Esophagus muscularis mucosa (tissue), 4 donors: ENCODE measurements at regions not wholly inside any gene's neighbourhood (a gene's known extent, or its start where the extent isn't known, plus 50 kb on each side); places are given as distances from the start of the nearest gene placed in this dataset.
"Not testable (repeated sequence)": the region's sequence is repeated elsewhere in the genome, so short reads cannot be mapped to it uniquely, and the experiment has no call there.

Experiments used
- DNase-seq: peaks from one replicate; pipeline ENCODE4 v3.0.0-alpha.2; 2017; ENCODE audit errors: extremely low spot score
- H3K27ac ChIP-seq, 4 donors: fragments of 200-600 bp; sonication (generic); replicated peaks in 1 of 4; 1 replicate in 3 of 4; 2 replicates in 1 of 4; pipeline ENCODE4 v1.5.1; 2016 to 2019; ENCODE audit warnings: mild to moderate bottlenecking in 1 of 4
- H3K27me3 ChIP-seq, 4 donors: fragments of 200-600 bp; sonication (generic); one replicate each; pipeline versions ENCODE4 v1.5.1 to v1.6.0; 2016 to 2019
- H3K36me3 ChIP-seq, 4 donors: fragments of 200-600 bp; sonication (generic); one replicate each; pipeline ENCODE4 v1.5.1; 2016 to 2019
- H3K4me1 ChIP-seq, 4 donors: fragments of 200-600 bp; sonication (generic); one replicate each; pipeline ENCODE4 v1.5.1; 2016 to 2019
- H3K4me3 ChIP-seq, 4 donors: fragments of 200-600 bp; sonication (generic); 1 replicate in 2 of 4; 2 replicates in 2 of 4; pipeline ENCODE4 v1.5.1; 2016 to 2019; ENCODE audit warnings: mild to moderate bottlenecking in 4 of 4, moderate library complexity in 1 of 4
- H3K9me3 ChIP-seq, 4 donors: fragments of 200-600 bp; sonication (generic); 1 replicate in 3 of 4; 2 replicates in 1 of 4; pipeline ENCODE4 v1.5.1; 2016 to 2019
- EP300 ChIP-seq: sonication (generic); formaldehyde crosslinking; IDR thresholded peaks from one replicate; pipeline ENCODE4 v1.6.1; 2017; ENCODE audit warnings: antibody characterized with exemption
- POLR2A ChIP-seq: fragments of 450-650 bp; IDR thresholded peaks from one replicate; pipeline ENCODE4 v1.6.1; 2017; ENCODE audit warnings: antibody characterized with exemption, moderate library complexity, mild to moderate bottlenecking, low read depth
- POLR2AphosphoS5 ChIP-seq, 2 donors: sonication (generic); formaldehyde crosslinking; IDR thresholded peaks; one replicate each; pipeline ENCODE4 v1.6.1; 2017; ENCODE audit warnings: antibody characterized with exemption in 2 of 2
- WGBS: methylation state at CpG from one replicate; pipeline ENCODE4 v1.1.5; 2018; 5-methylcytosine and 5-hydroxymethylcytosine counted together
- intact Hi-C: fragments of 100-400 bp; cut with DNase I; formaldehyde crosslinking; loops from one replicate; pipeline ENCODE4 v1.15.1; 2023
- TF ChIP-seq, protein P1 (sequence below), 3 experiments: fragments of 200-600 bp in 2 of 3; fragments of 450-650 bp in 1 of 3; sonication (generic) in 2 of 3; IDR thresholded peaks; one replicate each; pipeline ENCODE4 v1.5.1; 2017 to 2019; ENCODE audit warnings: antibody characterized with exemption in 3 of 3, mild to moderate bottlenecking in 2 of 3, moderate library complexity in 1 of 3

DNA sequence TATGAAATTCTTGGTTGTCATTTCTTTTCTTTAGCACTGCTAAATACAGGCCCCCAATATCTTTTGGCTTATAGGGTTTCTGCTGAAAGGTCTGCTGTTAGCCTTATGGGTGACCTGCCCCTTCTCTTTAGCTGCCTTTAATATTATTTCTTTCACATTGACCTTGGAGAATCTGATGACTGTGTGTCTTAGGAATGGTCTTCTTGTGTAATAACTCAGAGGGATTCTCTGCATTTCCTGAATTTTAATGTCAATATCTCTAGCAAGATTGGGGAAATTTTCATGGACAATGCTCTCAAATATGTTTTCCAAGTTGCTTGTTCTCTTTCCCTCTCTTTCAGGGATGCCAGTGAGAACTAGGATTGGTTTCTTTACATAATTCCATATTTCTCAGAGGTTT lies 292.4 kb downstream of the SLC7A11 start:
- H3K4me3 ChIP-seq: no peak overlapping the region
- no peak overlapping the region for H3K27ac ChIP-seq
- TF ChIP-seq EP300 (no peak), POLR2AphosphoS5 (IDR thresholded peaks at IDR 0.05) (no peak), POLR2A (no peak)
- TF ChIP-seq, protein P1, sequence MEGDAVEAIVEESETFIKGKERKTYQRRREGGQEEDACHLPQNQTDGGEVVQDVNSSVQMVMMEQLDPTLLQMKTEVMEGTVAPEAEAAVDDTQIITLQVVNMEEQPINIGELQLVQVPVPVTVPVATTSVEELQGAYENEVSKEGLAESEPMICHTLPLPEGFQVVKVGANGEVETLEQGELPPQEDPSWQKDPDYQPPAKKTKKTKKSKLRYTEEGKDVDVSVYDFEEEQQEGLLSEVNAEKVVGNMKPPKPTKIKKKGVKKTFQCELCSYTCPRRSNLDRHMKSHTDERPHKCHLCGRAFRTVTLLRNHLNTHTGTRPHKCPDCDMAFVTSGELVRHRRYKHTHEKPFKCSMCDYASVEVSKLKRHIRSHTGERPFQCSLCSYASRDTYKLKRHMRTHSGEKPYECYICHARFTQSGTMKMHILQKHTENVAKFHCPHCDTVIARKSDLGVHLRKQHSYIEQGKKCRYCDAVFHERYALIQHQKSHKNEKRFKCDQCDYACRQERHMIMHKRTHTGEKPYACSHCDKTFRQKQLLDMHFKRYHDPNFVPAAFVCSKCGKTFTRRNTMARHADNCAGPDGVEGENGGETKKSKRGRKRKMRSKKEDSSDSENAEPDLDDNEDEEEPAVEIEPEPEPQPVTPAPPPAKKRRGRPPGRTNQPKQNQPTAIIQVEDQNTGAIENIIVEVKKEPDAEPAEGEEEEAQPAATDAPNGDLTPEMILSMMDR (IDR thresholded peaks at IDR 0.05): no peak
- no peak for DNase-seq
- H3K27me3 ChIP-seq: peaks cover 0 to 14% (median 0%) of the 10 kb centered on the region in 4 donors
- no peaks in the 10 kb centered on the region for H3K9me3 ChIP-seq
- H3K36me3 ChIP-seq: no peaks in the 10 kb centered on the region
- peaks cover 0 to 11% (median 7%) of the 10 kb centered on the region in 4 donors for H3K4me1 ChIP-seq
- intact Hi-C loops: no loop called here

DNA sequence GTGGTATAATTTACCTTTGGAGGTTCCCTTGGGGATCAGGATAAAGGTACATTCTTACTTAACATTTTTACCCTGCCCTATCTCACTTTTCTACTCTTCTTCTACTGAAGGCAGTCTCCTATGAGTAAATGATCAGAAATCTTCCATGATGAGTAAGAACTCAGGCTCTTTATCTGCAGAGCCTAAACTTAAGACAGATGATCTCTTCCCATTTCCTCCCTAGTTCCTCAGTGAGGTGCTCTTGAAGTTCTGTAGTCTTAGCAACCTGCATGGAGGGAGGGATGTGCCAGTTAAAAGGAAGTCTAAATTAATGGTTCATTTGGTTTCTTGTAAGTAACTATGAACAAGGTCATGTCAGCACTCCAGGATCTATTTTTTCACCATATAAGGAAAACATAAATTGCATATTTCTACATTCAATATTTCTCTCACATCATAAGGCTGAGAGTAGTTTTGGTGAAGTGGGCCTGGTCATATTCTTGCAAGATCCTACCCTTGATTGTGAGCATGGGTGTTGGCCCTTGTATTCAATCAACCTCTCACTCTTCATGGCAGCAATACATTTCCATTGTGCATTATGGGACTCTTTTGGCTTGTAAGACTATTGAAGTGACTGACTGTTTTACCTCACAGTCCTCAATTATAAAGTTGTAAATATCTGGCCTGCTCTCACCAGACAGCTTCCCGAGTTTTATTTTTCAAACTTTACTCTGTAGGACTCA lies 295.5 kb downstream of the SLC7A11 start:
- DNase-seq: no peak
- TF ChIP-seq POLR2A: no peak
- no peak for TF ChIP-seq POLR2AphosphoS5 (IDR thresholded peaks at IDR 0.05)
- TF ChIP-seq EP300: no peak
- TF ChIP-seq, protein P1 (IDR thresholded peaks at IDR 0.05): no peak
- no peaks in the 10 kb centered on the region for H3K9me3 ChIP-seq
- intact Hi-C loops: no loop called here
- peaks cover 0 to 11% (median 7%) of the 10 kb centered on the region in 4 donors for H3K4me1 ChIP-seq
- no peak overlapping the region for H3K4me3 ChIP-seq
- H3K36me3 ChIP-seq: no peaks in the 10 kb centered on the region
- 44% methylated on average over 1 of the region's 1 CpG for WGBS
- H3K27me3 ChIP-seq: no peaks in the 10 kb centered on the region
- H3K27ac ChIP-seq: no peak overlapping the region

DNA sequence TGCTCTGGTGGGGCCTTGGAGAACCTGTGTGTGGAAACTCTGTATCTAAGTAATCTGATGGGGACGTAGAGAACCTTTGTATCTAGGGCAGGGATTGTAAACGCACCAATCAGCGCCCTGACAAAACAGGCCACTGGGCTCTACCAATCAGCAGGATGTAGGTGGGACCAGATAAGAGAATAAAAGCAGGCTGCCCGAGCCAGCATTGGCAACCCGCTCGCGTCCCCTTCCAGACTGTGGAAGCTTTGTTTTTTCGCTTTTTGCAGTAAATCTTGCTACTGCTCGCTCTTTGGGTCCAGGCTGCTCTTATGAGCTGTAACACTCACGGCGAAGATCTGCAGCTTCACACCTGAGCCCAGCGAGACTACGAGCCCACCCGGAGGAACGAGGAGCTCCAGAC lies 299.3 kb downstream of the SLC7A11 start:
- H3K27ac ChIP-seq, H3K4me1 ChIP-seq, intact Hi-C loops, H3K4me3 ChIP-seq, DNase-seq, H3K27me3 ChIP-seq, H3K36me3 ChIP-seq: not testable (repeated sequence)
- H3K9me3 ChIP-seq: peaks cover 0 to 11% (median 0%) of the 10 kb centered on the region in 4 donors
- 98% methylated on average over 15 of the region's 15 CpGs for WGBS

DNA sequence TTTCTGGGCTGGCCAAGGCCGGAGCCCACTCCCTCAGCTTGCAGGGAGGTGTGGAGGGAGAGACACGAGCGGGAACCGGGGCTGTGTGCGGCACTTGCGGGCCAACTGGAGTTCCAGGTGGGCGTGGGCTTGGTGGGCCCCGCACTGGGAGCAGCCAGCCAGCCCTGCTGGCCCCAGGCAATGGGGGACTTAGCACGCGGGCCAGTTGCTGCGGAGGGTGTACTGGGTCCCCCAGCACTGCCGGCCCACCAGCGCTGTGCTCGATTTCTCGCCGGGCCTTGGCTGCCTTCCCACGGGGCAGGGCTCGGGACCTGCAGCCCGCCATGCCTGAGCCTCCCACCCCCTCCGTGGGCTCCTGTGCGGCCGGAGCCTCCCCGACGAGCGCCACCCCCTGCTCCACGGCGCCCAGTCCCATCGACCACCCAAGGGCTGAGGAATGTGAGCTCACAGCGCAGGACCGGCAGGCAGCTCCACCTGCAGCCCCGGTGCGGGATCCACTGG lies 300.1 kb downstream of the SLC7A11 start:
- H3K4me3 ChIP-seq, H3K4me1 ChIP-seq, H3K36me3 ChIP-seq, H3K27me3 ChIP-seq, H3K27ac ChIP-seq, DNase-seq, intact Hi-C loops: not testable (repeated sequence)
- WGBS: no CpG with 5 or more reads among the region's 32 CpGs
- peaks cover 0 to 11% (median 0%) of the 10 kb centered on the region in 4 donors for H3K9me3 ChIP-seq

DNA sequence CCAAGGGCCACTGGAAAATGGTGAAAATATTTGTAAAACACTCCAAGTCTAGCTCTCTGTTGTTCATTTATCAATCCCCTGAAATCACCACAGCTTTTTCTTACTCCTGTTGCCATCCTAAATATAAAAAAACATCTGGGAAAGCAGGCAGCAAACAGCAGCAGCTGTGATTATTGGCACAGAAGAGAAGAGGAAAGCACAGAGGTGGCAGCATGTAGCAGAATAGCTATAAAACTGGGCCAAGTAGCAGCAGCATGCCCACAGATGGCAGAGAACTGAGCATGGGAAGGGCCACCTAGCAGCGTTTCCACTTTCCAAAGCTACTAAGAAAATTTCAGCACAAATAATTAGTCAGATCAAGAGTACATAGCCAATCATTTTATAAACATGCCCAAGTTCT lies 307.2 kb downstream of the SLC7A11 start:
- Histone ChIP-seq H3K27ac (no peak overlapping the region), H3K9me3 (peaks cover 0 to 8% (median 0%) of the 10 kb centered on the region in 4 donors), H3K4me3 (no peak overlapping the region), H3K4me1 (no peaks in the 10 kb centered on the region), H3K36me3 (no peaks in the 10 kb centered on the region), H3K27me3 (no peaks in the 10 kb centered on the region)
- TF ChIP-seq POLR2A: no peak
- TF ChIP-seq POLR2AphosphoS5 (IDR thresholded peaks at IDR 0.05): no peak
- TF ChIP-seq, protein P1 (IDR thresholded peaks at IDR 0.05): no peak
- TF ChIP-seq EP300: no peak
- 85% methylated on average over 1 of the region's 1 CpG for WGBS
- intact Hi-C loops: no loop called here
- DNase-seq: no peak

DNA sequence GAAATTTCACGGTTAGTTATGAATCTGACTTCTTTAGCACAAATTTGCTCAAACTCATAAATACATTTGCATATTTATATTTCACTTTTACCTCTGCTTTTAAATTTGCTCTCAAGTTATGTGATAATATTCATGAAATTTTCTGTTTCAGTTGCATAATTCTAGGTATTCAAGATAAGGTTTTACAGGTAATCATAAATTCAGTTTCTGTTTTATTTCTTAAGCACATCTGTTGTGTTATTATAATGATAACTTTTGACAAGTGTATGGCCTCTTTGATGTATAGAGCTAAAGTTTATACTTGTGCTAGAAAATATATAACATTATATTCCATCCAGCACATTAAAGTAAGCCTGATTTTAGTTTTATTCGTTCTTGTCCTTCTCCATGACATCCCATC lies 308.1 kb downstream of the SLC7A11 start:
- DNase-seq: no peak
- 70% methylated on average over 2 of the region's 2 CpGs for WGBS
- intact Hi-C loops: no loop called here
- Histone ChIP-seq H3K9me3 (peaks cover 0 to 2% (median 0%) of the 10 kb centered on the region in 4 donors), H3K4me3 (no peak overlapping the region), H3K4me1 (no peaks in the 10 kb centered on the region), H3K36me3 (no peaks in the 10 kb centered on the region), H3K27me3 (no peaks in the 10 kb centered on the region), H3K27ac (no peak overlapping the region)
- TF ChIP-seq POLR2AphosphoS5 (IDR thresholded peaks at IDR 0.05) (no peak), EP300 (no peak), POLR2A (no peak)
- TF ChIP-seq, protein P1 (IDR thresholded peaks at IDR 0.05): no peak
